ENCODE measurements at regions not wholly inside any gene's neighbourhood (a gene's known extent, or its start where the extent isn't known, plus 50 kb on each side); places are given as distances from the start of the nearest gene placed in this dataset.

- TF ChIP-seq ZSCAN20 (CRISPR knock-in tag; IDR thresholded peaks at IDR 0.05) (no peak), TFCP2L1 (CRISPR knock-in tag; IDR thresholded peaks at IDR 0.05) (no peak), ATOH8 (CRISPR knock-in tag; IDR thresholded peaks at IDR 0.05; ENCODE audit: low read depth) (no peak), EHF (CRISPR knock-in tag; IDR thresholded peaks at IDR 0.05) (no peak), ZFP36 (IDR thresholded peaks at IDR 0.05; ENCODE audit: borderline replicate concordance, partially characterized antibody) (no peak), E2F6 (IDR thresholded peaks at IDR 0.05; ENCODE audit: borderline replicate concordance, low read depth) (no peak), KDM1A (IDR thresholded peaks at IDR 0.05; ENCODE audit: low read depth) (no peak), POLR2AphosphoS2 (conservative IDR thresholded peaks at IDR 0.05; ENCODE audit: low read length) (no peak), JUNB (IDR thresholded peaks at IDR 0.05) (no peak), ZNF302 (CRISPR knock-in tag; IDR thresholded peaks at IDR 0.05) (no peak), RFX5 (IDR thresholded peaks at IDR 0.05) (no peak), MAX (IDR thresholded peaks at IDR 0.05) (no peak), FOSB (CRISPR knock-in tag; IDR thresholded peaks at IDR 0.05) (no peak), FOXS1 (CRISPR knock-in tag; IDR thresholded peaks at IDR 0.05) (no peak)
- TF ChIP-seq, protein P1, sequence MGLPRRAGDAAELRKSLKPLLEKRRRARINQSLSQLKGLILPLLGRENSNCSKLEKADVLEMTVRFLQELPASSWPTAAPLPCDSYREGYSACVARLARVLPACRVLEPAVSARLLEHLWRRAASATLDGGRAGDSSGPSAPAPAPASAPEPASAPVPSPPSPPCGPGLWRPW (IDR thresholded peaks at IDR 0.05) = no peak
- TF ChIP-seq, protein P2, sequence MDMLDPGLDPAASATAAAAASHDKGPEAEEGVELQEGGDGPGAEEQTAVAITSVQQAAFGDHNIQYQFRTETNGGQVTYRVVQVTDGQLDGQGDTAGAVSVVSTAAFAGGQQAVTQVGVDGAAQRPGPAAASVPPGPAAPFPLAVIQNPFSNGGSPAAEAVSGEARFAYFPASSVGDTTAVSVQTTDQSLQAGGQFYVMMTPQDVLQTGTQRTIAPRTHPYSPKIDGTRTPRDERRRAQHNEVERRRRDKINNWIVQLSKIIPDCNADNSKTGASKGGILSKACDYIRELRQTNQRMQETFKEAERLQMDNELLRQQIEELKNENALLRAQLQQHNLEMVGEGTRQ (IDR thresholded peaks at IDR 0.05) = no peak
- no peaks in the 10 kb centered on the region for H3K4me1 ChIP-seq
- ATAC-seq = no peak
- ChIA-PET CTCF (interaction anchor here (2.4 kb wide), 1 partner anchor 30 kb away, joined by 6 read pairs; no protein-coding TSS in a partner anchor), POLR2A (no interaction called here)
- peaks cover 12% of the 10 kb centered on the region; the same call in 1 of the 3 replicates for H3K9me3 ChIP-seq
- H3K4me2 ChIP-seq = no peak overlapping the region
- H3K4me3 ChIP-seq = no peak overlapping the region
- FAIRE-seq = no peak
- DNase-seq (ENCODE audit: low read depth in 1 of 2, low spot score in 1 of 2) = no peak
- H3K27ac ChIP-seq = no peak overlapping the region
- WGBS (ENCODE audit: missing lambda C conversion rate) = 60% methylated on average over 3 of the region's 3 CpGs
Observed at GRCh38 chr17:71262586-71262985, 858.2 kb upstream of the SOX9 start.

DNA sequence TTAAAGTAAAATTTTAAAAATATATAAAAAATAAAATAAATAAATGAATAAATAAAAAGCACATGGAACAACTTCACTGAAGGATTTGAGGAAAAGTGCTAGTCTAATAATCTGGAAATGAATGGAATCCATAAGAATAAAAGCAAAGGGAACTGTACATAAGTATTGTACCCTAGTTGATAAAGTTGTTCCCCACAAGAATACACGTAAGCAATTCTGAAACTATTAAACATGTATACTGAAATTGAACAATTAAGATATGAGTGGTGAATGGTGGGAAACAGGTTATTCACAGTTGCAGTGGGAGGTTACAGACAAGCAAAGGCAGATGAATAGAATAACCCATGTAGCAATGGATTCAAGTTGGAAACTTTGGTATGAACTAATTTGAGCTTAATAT is 853.2 kb upstream of the SOX9 start:
- DNase-seq (ENCODE audit: low read depth in 1 of 2, low spot score in 1 of 2) (no peak), FAIRE-seq (no peak), ATAC-seq (no peak)
- no peak for TF ChIP-seq RCOR1 (IDR thresholded peaks at IDR 0.05; ENCODE audit: low read depth, low read length)
- no peak for TF ChIP-seq FOSB (CRISPR knock-in tag; IDR thresholded peaks at IDR 0.05)
- TF ChIP-seq ELK1 (IDR thresholded peaks at IDR 0.05; ENCODE audit: low read depth, low read length) = no peak
- no peak for TF ChIP-seq EP300 (IDR thresholded peaks at IDR 0.05)
- no peak for TF ChIP-seq CHD4 (IDR thresholded peaks at IDR 0.05; ENCODE audit: borderline replicate concordance)
- no peak for TF ChIP-seq SREBF2 (IDR thresholded peaks at IDR 0.05)
- no peak for TF ChIP-seq PBX3 (IDR thresholded peaks at IDR 0.05)
- TF ChIP-seq SMC3 (IDR thresholded peaks at IDR 0.05) = no peak
- no peak for TF ChIP-seq MAFK (IDR thresholded peaks at IDR 0.05; ENCODE audit: partially characterized antibody)
- H3K4me2 ChIP-seq = no peak overlapping the region
- no peaks in the 10 kb centered on the region for H3K4me1 ChIP-seq
- ChIA-PET CTCF (interaction anchor here (1.5 kb wide), 1 partner anchor 33 kb away, joined by 5 read pairs; no protein-coding TSS in a partner anchor), POLR2A (no interaction called here)
- no peak overlapping the region for H3K27ac ChIP-seq
- no peak overlapping the region for H3K4me3 ChIP-seq
- WGBS (ENCODE audit: missing lambda C conversion rate) = 4% methylated on average over 1 of the region's 1 CpG
- peaks cover 21% of the 10 kb centered on the region; the same call in 2 of the 3 replicates for H3K9me3 ChIP-seq
